H9 (cell line): ENCODE measurements at regions not wholly inside any gene's neighbourhood (a gene's known extent, or its start where the extent isn't known, plus 50 kb on each side); places are given as distances from the start of the nearest gene placed in this dataset.

Experiments used
- DNase-seq: peaks from one replicate; pipeline ENCODE4 v3.0.0-alpha.2; 2017
- H2AFZ ChIP-seq: one replicate; pipeline ENCODE4 v1.6.1; 2013; ENCODE audit warnings: mild to moderate bottlenecking, low read length, control low read depth, moderate library complexity
- H2AK5ac ChIP-seq: 2 replicates; pipeline ENCODE4 v1.6.1; 2013; ENCODE audit warnings: low read length, control low read depth, mixed read lengths; ENCODE audit not compliant: insufficient read length
- H2BK120ac ChIP-seq: one replicate; pipeline ENCODE4 v1.6.1; 2013; ENCODE audit warnings: low read depth, mild to moderate bottlenecking, low read length, control low read depth, inconsistent platforms; ENCODE audit not compliant: poor library complexity, severe bottlenecking
- H2BK12ac ChIP-seq: 2 replicates; pipeline ENCODE4 v1.6.1; 2013; ENCODE audit warnings: low read length, control low read depth, mixed read lengths, low read depth; ENCODE audit not compliant: insufficient read length
- H2BK15ac ChIP-seq: 2 replicates; pipeline ENCODE4 v1.6.1; 2013; ENCODE audit warnings: low read depth, low read length, control low read depth
- H2BK20ac ChIP-seq: one replicate; pipeline ENCODE4 v1.6.1; 2013; ENCODE audit warnings: low read depth, mild to moderate bottlenecking, low read length, control low read depth, inconsistent platforms; ENCODE audit not compliant: poor library complexity, severe bottlenecking
- H2BK5ac ChIP-seq: 2 replicates; pipeline ENCODE4 v1.6.1; 2013; ENCODE audit warnings: low read length, control low read depth, mixed read lengths; ENCODE audit not compliant: insufficient read length
- H3K14ac ChIP-seq: 2 replicates; pipeline ENCODE4 v1.6.1; 2013; ENCODE audit warnings: low read length, control low read depth; ENCODE audit not compliant: insufficient read depth
- H3K18ac ChIP-seq: 2 replicates; pipeline ENCODE4 v1.6.1; 2013; ENCODE audit warnings: low read depth, mild to moderate bottlenecking, mixed read lengths, low read length, control low read depth; ENCODE audit not compliant: insufficient read length
- H3K23ac ChIP-seq: 2 replicates; pipeline ENCODE4 v1.6.1; 2013; ENCODE audit warnings: low read length, control low read depth, mixed read lengths, low read depth; ENCODE audit not compliant: insufficient read length
- H3K23me2 ChIP-seq: 2 replicates; pipeline ENCODE4 v1.6.1; 2013; ENCODE audit warnings: low read depth, mild to moderate bottlenecking, mixed read lengths, low read length, control low read depth; ENCODE audit not compliant: insufficient read length, poor library complexity, severe bottlenecking
- H3K27ac ChIP-seq: 2 replicates; pipeline ENCODE4 v1.5.1; 2013; ENCODE audit warnings: low read length, control low read depth, mixed read lengths, low read depth; ENCODE audit not compliant: insufficient read length
- H3K27me3 ChIP-seq: 2 replicates; pipeline ENCODE4 v1.6.1; 2013; ENCODE audit warnings: low read length, control low read depth, inconsistent platforms; ENCODE audit not compliant: insufficient read depth
- H3K4ac ChIP-seq: 2 replicates; pipeline ENCODE4 v1.6.1; 2013; ENCODE audit warnings: low read depth, mild to moderate bottlenecking, control low read depth, inconsistent platforms, low read length, moderate library complexity
- H3K4me1 ChIP-seq: 2 replicates; pipeline ENCODE4 v1.6.1; 2013; ENCODE audit warnings: low read length, control low read depth, inconsistent platforms; ENCODE audit not compliant: insufficient read depth
- H3K4me2 ChIP-seq: 2 replicates; pipeline ENCODE4 v1.6.1; 2013; ENCODE audit warnings: low read length, control low read depth, mixed read lengths; ENCODE audit not compliant: insufficient read length, insufficient read depth
- H3K56ac ChIP-seq: 2 replicates; pipeline ENCODE4 v1.6.1; 2013; ENCODE audit warnings: low read depth, mild to moderate bottlenecking, mixed read lengths, low read length, control low read depth; ENCODE audit not compliant: insufficient read length
- H3K79me1 ChIP-seq: 2 replicates; pipeline ENCODE4 v1.6.1; 2013; ENCODE audit warnings: low read depth, mild to moderate bottlenecking, moderate library complexity, low read length, control low read depth, inconsistent platforms; ENCODE audit not compliant: insufficient read depth, poor library complexity, severe bottlenecking
- H3K79me2 ChIP-seq: 2 replicates; pipeline ENCODE4 v1.6.1; 2013; ENCODE audit warnings: low read length, control low read depth, inconsistent platforms; ENCODE audit not compliant: insufficient read depth
- H3K9ac ChIP-seq: 2 replicates; pipeline ENCODE4 v1.6.1; 2013; ENCODE audit warnings: low read length, control low read depth, mixed read lengths; ENCODE audit not compliant: insufficient read length; ENCODE audit errors: extremely low read depth
- H3K9me3 ChIP-seq: one replicate; pipeline ENCODE4 v1.6.1; 2013; ENCODE audit warnings: low read depth, low read length, inconsistent platforms; ENCODE audit not compliant: control insufficient read depth
- H3T11ph ChIP-seq: one replicate; pipeline ENCODE4 v1.6.1; 2013; ENCODE audit warnings: mild to moderate bottlenecking, low read length, control low read depth, inconsistent platforms
- H4K20me1 ChIP-seq: one replicate; pipeline ENCODE4 v1.6.1; 2013; ENCODE audit not compliant: control insufficient read depth, insufficient read length, insufficient read depth
- H4K5ac ChIP-seq: 2 replicates; pipeline ENCODE4 v1.6.1; 2013; ENCODE audit warnings: low read depth, mild to moderate bottlenecking, mixed read lengths, low read length, control low read depth; ENCODE audit not compliant: insufficient read length
- H4K8ac ChIP-seq: replicated peaks from 2 replicates; pipeline ENCODE4 v1.6.1; 2013; ENCODE audit warnings: low read length, control low read depth, mixed read lengths, low read depth; ENCODE audit not compliant: insufficient read length
- H4K91ac ChIP-seq: 2 replicates; pipeline ENCODE4 v1.6.1; 2013; ENCODE audit warnings: low read depth, mild to moderate bottlenecking, moderate library complexity, mixed read lengths, low read length, control low read depth; ENCODE audit not compliant: insufficient read length
- H3K27ac Mint-ChIP-seq, 3 experiments: 2 replicates in 2 of 3; 3 replicates in 1 of 3; pipeline ENCODE4 v1.8.0; 2020 to 2021; ENCODE audit warnings: mixed read lengths in 3 of 3, mild to moderate bottlenecking in 1 of 3, moderate library complexity in 1 of 3
- H3K27me3 Mint-ChIP-seq: 2 replicates; pipeline ENCODE4 v1.8.0; 2021; ENCODE audit warnings: low read depth, mild to moderate bottlenecking, moderate library complexity, mixed read lengths
- H3K36me3 Mint-ChIP-seq, 3 experiments: 2 replicates in 2 of 3; 3 replicates in 1 of 3; pipeline ENCODE4 v1.8.0; 2020 to 2021; ENCODE audit warnings: low read depth in 3 of 3, mixed read lengths in 3 of 3; ENCODE audit not compliant: insufficient read depth in 1 of 3
- H3K4me1 Mint-ChIP-seq, 2 experiments: 2 replicates each; pipeline ENCODE4 v1.8.0; 2020; ENCODE audit warnings: mixed read lengths in 2 of 2
- H3K4me3 Mint-ChIP-seq, 2 experiments: 2 replicates in 1 of 2; 3 replicates in 1 of 2; pipeline ENCODE4 v1.8.0; 2020 to 2021; ENCODE audit warnings: mild to moderate bottlenecking in 2 of 2, mixed read lengths in 2 of 2, moderate library complexity in 1 of 2
- H3K9me3 Mint-ChIP-seq, 2 experiments: 2 replicates in 1 of 2; 3 replicates in 1 of 2; pipeline ENCODE4 v1.8.0; 2020; ENCODE audit warnings: mild to moderate bottlenecking in 2 of 2, mixed read lengths in 2 of 2, moderate library complexity in 1 of 2
- WGBS: extraction: QIAGEN DNeasy Blood & Tissue Kit; methylation state at CpG from one replicate; pipeline ENCODE4 v1.1.7; 2013; ENCODE audit warnings: missing lambda C conversion rate, low lambda C conversion rate, mixed read lengths; ENCODE audit not compliant: insufficient read length; ENCODE audit errors: extremely low coverage; 5-methylcytosine and 5-hydroxymethylcytosine counted together
- TF ChIP-seq, protein P1 (sequence below): fragments of 200-600 bp; sonication (generic); conservative IDR thresholded peaks from 3 replicates; pipeline ENCODE4 v1.8.0; 2021; ENCODE audit warnings: antibody characterized with exemption, mild to moderate bottlenecking

DNA sequence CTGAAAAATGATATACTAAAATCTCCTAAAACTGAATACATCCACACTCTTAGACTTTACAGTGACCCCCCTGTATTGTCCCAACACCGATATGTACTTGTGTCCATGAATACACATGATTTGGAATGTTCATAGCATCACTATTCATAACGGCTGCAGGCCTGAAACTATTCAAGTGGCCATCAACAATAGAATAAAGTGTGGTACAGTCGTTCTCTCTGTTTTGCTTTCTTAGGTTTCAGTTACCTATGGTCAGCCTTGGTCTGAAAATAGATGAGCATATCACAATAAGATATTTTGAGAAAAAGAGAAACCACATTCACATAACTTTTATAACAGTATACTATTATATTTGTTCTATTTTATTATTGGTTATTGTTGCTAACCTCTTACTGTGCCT, 150.6 kb downstream of the ASCL4 start:
- no peaks in the 10 kb centered on the region for H4K20me1 ChIP-seq
- no peak overlapping the region for H3K9ac ChIP-seq
- no peak overlapping the region for H3T11ph ChIP-seq
- H2BK20ac ChIP-seq, result no peak overlapping the region
- Mint-ChIP-seq H3K4me1 (no peaks in the 10 kb centered on the region), H3K27ac (no peak overlapping the region), H3K4me3 (no peak overlapping the region), H3K27me3 (peaks cover 46% of the 10 kb centered on the region), H3K9me3 (no peaks in the 10 kb centered on the region), H3K36me3 (no peaks in the 10 kb centered on the region)
- no peak for DNase-seq
- no peaks in the 10 kb centered on the region for H3K4me1 ChIP-seq
- H3K4ac ChIP-seq, result no peak overlapping the region
- no peak overlapping the region for H3K4me2 ChIP-seq
- no peak overlapping the region for H4K5ac ChIP-seq
- TF ChIP-seq, protein P1, sequence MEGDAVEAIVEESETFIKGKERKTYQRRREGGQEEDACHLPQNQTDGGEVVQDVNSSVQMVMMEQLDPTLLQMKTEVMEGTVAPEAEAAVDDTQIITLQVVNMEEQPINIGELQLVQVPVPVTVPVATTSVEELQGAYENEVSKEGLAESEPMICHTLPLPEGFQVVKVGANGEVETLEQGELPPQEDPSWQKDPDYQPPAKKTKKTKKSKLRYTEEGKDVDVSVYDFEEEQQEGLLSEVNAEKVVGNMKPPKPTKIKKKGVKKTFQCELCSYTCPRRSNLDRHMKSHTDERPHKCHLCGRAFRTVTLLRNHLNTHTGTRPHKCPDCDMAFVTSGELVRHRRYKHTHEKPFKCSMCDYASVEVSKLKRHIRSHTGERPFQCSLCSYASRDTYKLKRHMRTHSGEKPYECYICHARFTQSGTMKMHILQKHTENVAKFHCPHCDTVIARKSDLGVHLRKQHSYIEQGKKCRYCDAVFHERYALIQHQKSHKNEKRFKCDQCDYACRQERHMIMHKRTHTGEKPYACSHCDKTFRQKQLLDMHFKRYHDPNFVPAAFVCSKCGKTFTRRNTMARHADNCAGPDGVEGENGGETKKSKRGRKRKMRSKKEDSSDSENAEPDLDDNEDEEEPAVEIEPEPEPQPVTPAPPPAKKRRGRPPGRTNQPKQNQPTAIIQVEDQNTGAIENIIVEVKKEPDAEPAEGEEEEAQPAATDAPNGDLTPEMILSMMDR, result no peak
- H3K18ac ChIP-seq, result no peak overlapping the region
- H3K79me1 ChIP-seq, result no peaks in the 10 kb centered on the region
- no peak overlapping the region for H3K23ac ChIP-seq
- H3K14ac ChIP-seq, result no peak overlapping the region
- no peak overlapping the region for H2BK5ac ChIP-seq
- H3K27ac ChIP-seq, result no peak overlapping the region
- no peak overlapping the region for H2AFZ ChIP-seq
- no peak overlapping the region for H2BK15ac ChIP-seq
- H2BK12ac ChIP-seq, result no peak overlapping the region
- no peak overlapping the region for H4K8ac ChIP-seq
- no peaks in the 10 kb centered on the region for H3K27me3 ChIP-seq
- H3K9me3 ChIP-seq, result no peaks in the 10 kb centered on the region
- no peak overlapping the region for H2AK5ac ChIP-seq
- WGBS, result no CpG with 5 or more reads among the region's 3 CpGs
- H3K79me2 ChIP-seq, result no peaks in the 10 kb centered on the region
- H4K91ac ChIP-seq, result no peak overlapping the region
- no peaks in the 10 kb centered on the region for H3K23me2 ChIP-seq
- H2BK120ac ChIP-seq, result no peak overlapping the region
- H3K56ac ChIP-seq, result no peak overlapping the region
